Effector memory CD4-positive, alpha-beta T cell (primary cell): ENCODE measurements at regions not wholly inside any gene's neighbourhood (a gene's known extent, or its start where the extent isn't known, plus 50 kb on each side); places are given as distances from the start of the nearest gene placed in this dataset.
"Not testable (repeated sequence)": the region's sequence is repeated elsewhere in the genome, so short reads cannot be mapped to it uniquely, and the experiment has no call there.

Experiments used
- DNase-seq, 3 donors: peaks; one replicate each; pipeline ENCODE4 v3.0.0-alpha.2; 2020
- H3K27ac ChIP-seq: 2 replicates; pipeline ENCODE4 v1.7.0; 2013; ENCODE audit warnings: mild to moderate bottlenecking, low read length, moderate library complexity; ENCODE audit not compliant: insufficient read depth, poor library complexity, severe bottlenecking
- H3K27me3 ChIP-seq: replicated peaks from 2 replicates; pipeline ENCODE4 v1.7.0; 2013; ENCODE audit warnings: mild to moderate bottlenecking, low read length; ENCODE audit not compliant: insufficient read depth, control insufficient read depth, poor library complexity, severe bottlenecking
- H3K36me3 ChIP-seq: 2 replicates; pipeline ENCODE4 v1.7.0; 2013; ENCODE audit warnings: mild to moderate bottlenecking, low read length, moderate library complexity; ENCODE audit not compliant: control insufficient read depth, insufficient read depth
- H3K4me1 ChIP-seq: 2 replicates; pipeline ENCODE4 v1.7.0; 2013; ENCODE audit warnings: low read length, mild to moderate bottlenecking; ENCODE audit not compliant: control insufficient read depth, insufficient read depth, poor library complexity, severe bottlenecking
- H3K4me3 ChIP-seq: 2 replicates; pipeline ENCODE4 v1.7.0; 2013; ENCODE audit warnings: low read length, low read depth, mild to moderate bottlenecking; ENCODE audit not compliant: insufficient read depth, poor library complexity, severe bottlenecking
- H3K9me3 ChIP-seq: 2 replicates; pipeline ENCODE4 v1.7.0; 2013; ENCODE audit warnings: mild to moderate bottlenecking, low read length, moderate library complexity; ENCODE audit not compliant: control insufficient read depth

DNA sequence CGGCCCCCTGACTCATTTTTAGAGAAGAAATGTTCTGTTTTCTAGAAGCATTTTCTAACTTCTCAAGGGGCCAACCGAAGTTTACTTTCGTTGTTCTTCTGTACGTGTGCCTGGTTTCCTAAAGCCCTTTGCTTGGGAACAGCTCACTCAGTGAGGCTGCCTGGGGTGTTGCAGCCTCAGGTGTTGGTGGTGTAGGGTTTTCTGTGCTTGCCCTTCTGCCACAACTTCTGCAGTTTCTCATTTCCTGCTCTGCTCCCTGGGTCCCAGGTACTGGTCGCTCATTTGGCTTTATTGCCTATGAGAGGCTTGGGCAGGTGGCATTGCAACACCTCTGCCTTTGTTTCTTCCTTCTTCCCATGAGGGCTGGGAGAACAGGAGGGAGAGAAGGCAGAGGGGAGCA lies 278.3 kb downstream of the SOX4 start:
- Histone ChIP-seq H3K27ac (no peak overlapping the region), H3K4me3 (no peak overlapping the region), H3K36me3 (no peaks in the 10 kb centered on the region), H3K27me3 (no peaks in the 10 kb centered on the region), H3K4me1 (no peaks in the 10 kb centered on the region), H3K9me3 (no peaks in the 10 kb centered on the region)
- no peak for DNase-seq

DNA sequence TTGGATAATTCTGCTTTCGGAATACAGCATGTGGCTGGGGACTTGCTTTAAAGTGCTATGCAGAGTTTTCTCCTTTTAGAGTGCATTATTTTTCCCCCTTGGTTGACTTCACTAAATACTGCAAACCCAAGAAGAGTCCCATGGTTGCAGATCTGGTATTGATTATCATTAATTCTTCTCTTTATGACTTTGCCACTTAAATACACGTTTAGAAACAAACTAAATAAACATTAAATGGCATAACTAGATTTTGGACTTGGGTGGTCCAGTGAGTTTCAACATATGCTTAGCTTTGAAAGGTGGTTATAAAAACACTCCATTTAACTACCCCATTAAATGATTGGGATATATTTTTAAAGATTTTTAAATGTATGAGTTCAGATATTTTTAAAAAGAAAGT lies 279.2 kb downstream of the SOX4 start:
- Histone ChIP-seq H3K27me3 (no peaks in the 10 kb centered on the region), H3K9me3 (no peaks in the 10 kb centered on the region), H3K36me3 (no peaks in the 10 kb centered on the region), H3K4me3 (no peak overlapping the region), H3K27ac (no peak overlapping the region), H3K4me1 (no peaks in the 10 kb centered on the region)
- DNase-seq, result no peak

DNA sequence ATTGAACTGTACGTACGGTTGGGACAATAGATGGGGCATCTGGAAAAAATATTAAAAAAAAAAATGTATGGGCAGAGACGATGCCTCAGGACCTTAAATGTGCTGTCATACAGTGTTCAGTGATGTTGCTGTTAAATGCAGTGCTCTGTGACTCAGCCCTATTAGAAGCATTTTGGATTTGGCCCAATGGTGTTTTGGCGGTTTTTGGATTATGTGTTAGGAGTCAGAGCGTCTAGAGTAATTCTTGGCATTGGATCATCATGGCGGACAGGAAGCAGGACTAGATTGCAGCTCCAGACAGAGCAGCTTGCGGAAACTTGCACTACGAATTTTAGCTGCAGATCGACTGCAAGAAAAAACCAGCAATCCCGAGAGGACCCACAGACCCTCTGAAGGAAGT lies 280.0 kb downstream of the SOX4 start:
- H3K4me3 ChIP-seq, result no peak overlapping the region
- no peaks in the 10 kb centered on the region for H3K27me3 ChIP-seq
- H3K36me3 ChIP-seq, result no peaks in the 10 kb centered on the region
- H3K4me1 ChIP-seq, result no peaks in the 10 kb centered on the region
- H3K9me3 ChIP-seq, result no peaks in the 10 kb centered on the region
- DNase-seq, result no peak
- no peak overlapping the region for H3K27ac ChIP-seq

DNA sequence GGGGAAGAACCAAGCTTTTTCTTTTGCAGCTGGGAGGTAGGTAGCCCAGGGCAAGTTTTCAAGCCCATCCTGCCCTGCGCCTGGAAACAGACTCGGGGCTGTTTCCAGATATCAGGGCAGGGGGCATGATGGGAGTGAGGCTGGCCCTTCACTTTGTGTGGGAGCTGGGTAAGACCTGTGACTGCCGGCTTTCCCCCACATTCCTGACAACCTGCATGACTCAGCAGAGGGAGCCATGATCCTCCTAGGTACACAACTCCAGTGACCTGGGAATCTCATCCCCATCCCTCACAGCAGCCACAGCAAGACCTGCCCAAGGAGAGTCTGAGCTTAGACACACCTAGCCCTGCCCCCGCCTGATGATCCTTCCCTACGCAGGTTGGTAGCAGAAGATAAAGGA lies 280.8 kb downstream of the SOX4 start:
- DNase-seq, result no peak
- Histone ChIP-seq H3K4me1 (no peaks in the 10 kb centered on the region), H3K27ac (no peak overlapping the region), H3K27me3 (no peaks in the 10 kb centered on the region), H3K4me3 (no peak overlapping the region), H3K36me3 (no peaks in the 10 kb centered on the region), H3K9me3 (no peaks in the 10 kb centered on the region)

DNA sequence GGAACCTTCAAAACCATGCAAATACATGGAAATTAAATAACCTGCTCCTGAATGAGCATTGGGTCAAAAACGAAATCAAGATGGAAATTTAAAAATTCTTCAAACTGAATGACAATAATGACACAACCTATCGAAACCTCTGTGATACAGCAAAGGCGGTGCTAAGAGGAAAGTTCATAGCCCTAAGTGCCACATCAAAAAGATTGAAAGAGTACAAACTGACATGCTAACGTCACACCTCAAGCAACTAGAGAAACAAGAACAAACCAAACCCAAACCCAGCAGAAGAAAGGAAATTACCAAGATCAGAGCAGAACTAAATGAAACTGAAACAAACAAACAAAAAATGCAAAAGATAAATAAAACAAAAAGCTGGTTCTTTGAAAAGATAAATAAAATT lies 283.5 kb downstream of the SOX4 start:
- not testable (repeated sequence) for H3K9me3 ChIP-seq, H3K4me1 ChIP-seq, H3K36me3 ChIP-seq, DNase-seq, H3K4me3 ChIP-seq, H3K27ac ChIP-seq, H3K27me3 ChIP-seq

DNA sequence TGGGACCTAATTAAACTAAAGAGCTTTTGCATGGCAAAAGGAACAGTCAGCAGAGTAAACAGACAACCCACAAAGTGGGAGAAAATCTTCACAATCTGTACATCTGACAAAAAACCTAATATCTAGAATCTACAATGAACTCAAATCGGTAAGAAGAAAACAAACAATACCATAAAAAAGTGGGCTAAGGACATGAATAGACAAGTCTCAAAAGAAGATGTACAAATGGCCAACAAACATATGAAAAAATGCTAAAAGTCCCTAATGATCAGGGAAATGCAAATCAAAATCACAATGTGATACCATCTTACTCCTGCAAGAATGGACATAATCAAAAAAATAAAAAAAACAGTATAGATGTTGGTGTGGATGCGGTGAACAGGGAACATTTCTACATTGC lies 286.7 kb downstream of the SOX4 start:
- DNase-seq, H3K9me3 ChIP-seq, H3K4me3 ChIP-seq, H3K36me3 ChIP-seq, H3K27ac ChIP-seq, H3K27me3 ChIP-seq, H3K4me1 ChIP-seq: not testable (repeated sequence)

DNA sequence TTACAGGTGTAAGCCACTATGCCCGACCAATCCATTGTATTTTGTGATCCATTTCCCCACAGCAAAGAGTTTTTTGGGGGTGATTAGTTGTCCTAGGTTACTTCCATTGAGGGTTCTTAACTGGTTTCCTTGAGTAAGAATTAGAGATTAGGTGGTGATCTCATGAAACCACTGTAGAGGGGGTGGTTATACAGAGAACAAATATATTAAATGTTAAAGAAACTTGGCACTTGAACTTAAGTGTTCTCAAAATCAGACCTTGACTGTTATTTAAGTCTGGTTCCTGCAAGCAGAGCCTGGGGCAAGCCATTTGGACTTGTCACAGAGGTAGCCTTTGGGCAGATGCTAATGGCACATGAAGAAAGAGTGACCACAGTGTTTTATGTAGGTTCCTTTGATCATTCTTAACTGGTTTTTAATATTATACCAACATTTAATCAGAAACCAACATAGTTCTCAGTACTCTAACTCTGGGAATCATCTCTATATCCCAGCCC lies 288.5 kb downstream of the SOX4 start:
- no peaks in the 10 kb centered on the region for H3K4me1 ChIP-seq
- DNase-seq, result no peak
- H3K36me3 ChIP-seq, result no peaks in the 10 kb centered on the region
- no peaks in the 10 kb centered on the region for H3K9me3 ChIP-seq
- H3K27me3 ChIP-seq, result no peaks in the 10 kb centered on the region
- no peak overlapping the region for H3K4me3 ChIP-seq
- H3K27ac ChIP-seq, result no peak overlapping the region

DNA sequence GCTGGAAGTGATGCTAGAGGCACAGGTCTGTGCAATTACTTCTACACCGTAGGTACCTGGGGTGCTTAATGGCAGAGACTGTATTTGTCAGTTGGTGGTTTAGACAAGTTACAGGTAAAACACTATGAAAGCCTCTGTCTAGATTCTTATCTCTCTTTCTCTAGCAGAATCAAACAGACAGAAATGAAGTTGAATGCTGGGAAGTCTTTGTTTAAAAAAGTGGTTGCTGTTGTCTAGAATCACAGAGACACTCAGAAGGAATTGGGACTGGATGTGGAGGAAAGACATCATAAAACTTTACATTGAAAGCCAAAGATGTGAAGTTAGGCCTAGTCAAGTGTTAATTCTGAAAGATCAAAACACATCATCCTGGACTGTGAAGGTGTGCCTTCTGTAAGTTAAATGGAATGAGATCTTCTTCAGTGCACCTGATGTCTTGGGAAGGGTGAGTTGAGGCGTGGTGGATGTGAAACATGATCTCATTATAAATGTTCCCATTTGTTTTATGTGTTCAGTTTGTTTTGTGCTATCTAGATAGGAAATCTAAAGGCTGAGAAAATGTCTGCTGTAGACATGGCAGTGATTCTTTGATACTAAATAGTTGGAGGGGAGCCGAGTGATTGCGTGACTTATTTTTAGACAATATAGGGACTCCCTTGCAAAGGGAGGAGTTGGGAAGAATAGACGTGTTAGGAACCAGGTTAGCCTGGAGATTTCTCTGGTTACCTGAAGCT lies 290.2 kb downstream of the SOX4 start:
- DNase-seq, result no peak
- H3K4me1 ChIP-seq, result no peaks in the 10 kb centered on the region

DNA sequence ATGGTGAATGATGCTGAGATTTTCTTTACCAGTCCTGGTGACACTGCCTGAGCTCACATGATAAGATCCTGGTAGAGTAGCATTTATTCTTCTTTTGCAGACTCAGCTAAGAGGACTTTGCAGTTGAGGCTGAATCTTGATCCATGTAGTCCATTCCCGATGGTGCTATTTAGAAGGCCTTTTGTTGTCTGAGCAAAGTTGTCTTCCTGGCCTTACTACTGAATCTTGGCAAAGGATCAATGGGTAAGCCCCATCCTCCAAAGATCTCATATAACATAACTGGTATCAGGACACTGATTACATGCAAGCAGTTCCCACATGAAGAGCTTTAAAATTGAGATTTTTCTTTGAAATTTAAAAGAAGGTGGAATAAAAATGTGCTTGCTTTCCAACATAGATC lies 291.6 kb downstream of the SOX4 start:
- no peak for DNase-seq
- Histone ChIP-seq H3K27ac (no peak overlapping the region), H3K4me1 (no peaks in the 10 kb centered on the region), H3K4me3 (no peak overlapping the region), H3K9me3 (no peaks in the 10 kb centered on the region), H3K27me3 (no peaks in the 10 kb centered on the region), H3K36me3 (no peaks in the 10 kb centered on the region)

More for the DNA sequence above, 290.2 kb downstream of the SOX4 start:
- Histone ChIP-seq H3K27ac (no peak overlapping the region), H3K9me3 (no peaks in the 10 kb centered on the region), H3K36me3 (no peaks in the 10 kb centered on the region), H3K4me3 (no peak overlapping the region), H3K27me3 (no peaks in the 10 kb centered on the region)

DNA sequence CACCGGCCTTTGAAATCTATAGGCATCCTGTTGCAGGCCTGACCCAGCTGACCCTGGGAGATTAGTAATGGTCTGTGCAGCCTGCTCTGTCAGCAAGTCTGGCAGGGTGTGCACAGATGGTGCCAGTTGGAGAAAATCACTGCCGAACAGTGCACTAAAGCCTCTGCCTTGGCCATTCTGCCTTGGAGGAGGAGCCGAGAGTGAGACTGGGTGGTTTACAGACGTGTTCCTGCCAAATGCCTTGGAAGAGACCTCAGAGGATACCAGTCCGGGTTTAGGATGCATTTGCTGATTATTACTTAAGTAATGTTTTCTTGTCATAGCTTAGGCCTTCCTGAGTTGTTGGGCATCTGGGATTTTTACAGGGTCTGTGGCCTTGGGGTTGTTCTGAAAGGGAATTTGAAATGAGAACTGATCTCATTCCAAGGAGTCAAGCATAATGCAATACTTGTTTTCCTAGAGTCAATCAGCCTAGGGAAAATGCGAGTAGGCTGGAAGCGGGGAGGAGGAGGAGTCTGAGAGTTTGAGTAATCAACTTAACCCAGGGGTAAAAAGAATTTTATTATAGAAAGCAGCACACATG lies 292.1 kb downstream of the SOX4 start:
- Histone ChIP-seq H3K27ac (no peak overlapping the region), H3K36me3 (no peaks in the 10 kb centered on the region), H3K9me3 (no peaks in the 10 kb centered on the region), H3K4me3 (no peak overlapping the region), H3K4me1 (no peaks in the 10 kb centered on the region), H3K27me3 (no peaks in the 10 kb centered on the region)
- no peak for DNase-seq
